RWPE1 (cell line): ENCODE measurements at regions not wholly inside any gene's neighbourhood (a gene's known extent, or its start where the extent isn't known, plus 50 kb on each side); places are given as distances from the start of the nearest gene placed in this dataset.

ENCODE experiments used
- CTCF ChIA-PET: fragments of 350-600 bp; sonication (Branson Sonifier 250); formaldehyde crosslinking; extraction: SDS; loops from one replicate; lab custom pipeline; 2021; lab: Yijun Ruan, JAX
- POLR2A ChIA-PET: fragments of 400-600 bp; formaldehyde crosslinking; extraction: SDS; loops from one replicate; lab custom pipeline; 2020; ENCODE audit warnings: antibody characterized with exemption; ENCODE audit not compliant: low non-redundant PET; lab: Yijun Ruan, JAX
- DNase-seq: peaks from one replicate; pipeline ENCODE4 v3.0.0; 2012; ENCODE audit warnings: low spot score
- H3K27ac ChIP-seq: fragments of 450-650 bp; 2 replicates; pipeline ENCODE4 v1.5.1; 2017
- TF ChIP-seq, protein P1 (sequence below): fragments of 450-650 bp; conservative IDR thresholded peaks from 2 replicates; pipeline ENCODE4 v1.5.1; 2017; ENCODE audit warnings: low read depth, mild to moderate bottlenecking

DNA sequence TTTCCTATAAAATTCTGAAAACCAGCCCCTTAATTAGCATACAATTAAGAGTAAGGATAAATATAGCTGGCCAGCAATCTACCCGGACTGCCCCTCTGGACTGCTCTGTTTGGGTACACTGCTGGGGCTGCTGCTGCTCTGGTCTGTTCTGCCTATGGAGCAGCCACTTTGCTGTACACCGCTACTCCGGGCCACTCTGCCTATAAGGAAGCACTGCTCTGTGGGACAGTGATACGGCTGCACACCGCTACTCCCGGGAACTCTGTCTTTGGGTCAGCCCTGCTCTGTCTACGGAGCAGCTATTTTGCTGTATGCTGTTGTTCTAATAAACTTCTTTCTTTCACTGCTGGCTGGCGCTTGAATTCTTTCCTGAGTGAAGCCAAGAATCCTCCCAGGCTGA lies 316.5 kb upstream of the PLSCR5 start:
- no peak for DNase-seq
- ChIA-PET CTCF (no interaction called here), POLR2A (no interaction called here)
- H3K27ac ChIP-seq, result no peak overlapping the region
- TF ChIP-seq, protein P1, sequence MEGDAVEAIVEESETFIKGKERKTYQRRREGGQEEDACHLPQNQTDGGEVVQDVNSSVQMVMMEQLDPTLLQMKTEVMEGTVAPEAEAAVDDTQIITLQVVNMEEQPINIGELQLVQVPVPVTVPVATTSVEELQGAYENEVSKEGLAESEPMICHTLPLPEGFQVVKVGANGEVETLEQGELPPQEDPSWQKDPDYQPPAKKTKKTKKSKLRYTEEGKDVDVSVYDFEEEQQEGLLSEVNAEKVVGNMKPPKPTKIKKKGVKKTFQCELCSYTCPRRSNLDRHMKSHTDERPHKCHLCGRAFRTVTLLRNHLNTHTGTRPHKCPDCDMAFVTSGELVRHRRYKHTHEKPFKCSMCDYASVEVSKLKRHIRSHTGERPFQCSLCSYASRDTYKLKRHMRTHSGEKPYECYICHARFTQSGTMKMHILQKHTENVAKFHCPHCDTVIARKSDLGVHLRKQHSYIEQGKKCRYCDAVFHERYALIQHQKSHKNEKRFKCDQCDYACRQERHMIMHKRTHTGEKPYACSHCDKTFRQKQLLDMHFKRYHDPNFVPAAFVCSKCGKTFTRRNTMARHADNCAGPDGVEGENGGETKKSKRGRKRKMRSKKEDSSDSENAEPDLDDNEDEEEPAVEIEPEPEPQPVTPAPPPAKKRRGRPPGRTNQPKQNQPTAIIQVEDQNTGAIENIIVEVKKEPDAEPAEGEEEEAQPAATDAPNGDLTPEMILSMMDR, result no peak

DNA sequence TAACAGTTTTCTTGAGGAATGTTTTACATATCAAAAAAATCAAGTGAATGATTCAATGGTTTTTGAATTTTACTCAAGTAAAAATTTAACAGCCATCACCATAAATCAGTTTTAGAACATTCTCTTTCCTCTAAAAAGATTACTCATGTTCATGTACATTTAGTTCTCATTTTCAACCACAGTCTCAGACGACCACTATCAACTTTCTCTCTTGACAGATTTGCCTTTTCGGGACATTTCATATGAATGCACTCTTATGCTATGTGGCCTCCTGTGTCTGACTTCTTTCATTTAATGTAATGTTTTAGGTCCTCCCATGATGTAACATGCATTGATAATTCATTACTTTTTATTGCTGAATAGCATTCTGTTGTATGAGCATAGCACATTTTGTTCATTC lies 309.3 kb upstream of the PLSCR5 start:
- H3K27ac ChIP-seq, result no peak overlapping the region
- ChIA-PET POLR2A (no interaction called here), CTCF (no interaction called here)
- no peak for DNase-seq
- TF ChIP-seq, protein P1, result no peak

DNA sequence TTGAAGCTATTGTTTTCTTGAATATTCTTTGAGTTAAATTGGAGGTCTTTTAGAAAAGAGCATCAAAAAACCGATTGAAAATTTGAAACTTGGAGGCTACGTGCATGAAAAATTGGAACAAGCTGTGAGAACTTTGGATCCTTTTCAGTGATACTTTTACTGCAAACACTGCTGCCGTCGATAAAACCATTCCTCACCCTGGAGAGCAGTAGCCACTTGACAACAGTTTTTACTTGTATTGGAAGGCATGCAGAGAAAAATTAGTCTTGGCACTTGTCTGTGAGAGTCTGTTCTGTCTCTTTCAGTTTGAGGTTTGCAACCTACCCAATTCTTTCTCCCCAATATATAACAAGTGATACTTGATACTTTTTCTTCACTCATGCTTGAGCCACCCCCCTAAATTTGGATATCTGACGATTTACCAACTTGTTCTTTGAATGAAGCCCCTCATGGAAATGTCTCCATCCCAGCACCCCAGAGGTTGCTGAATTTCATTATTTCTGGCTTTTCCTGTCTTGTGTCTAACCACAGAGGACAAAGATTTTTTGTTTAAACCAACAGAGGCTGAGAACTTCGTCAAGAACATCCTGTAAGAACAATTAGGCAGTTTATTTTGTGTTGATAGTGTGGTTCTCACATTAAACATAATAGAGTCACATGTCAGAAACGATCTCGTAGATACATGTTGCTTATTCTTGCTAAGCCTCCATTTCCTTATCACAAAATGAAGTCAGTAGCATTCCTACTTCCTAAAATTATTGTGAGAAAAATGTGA lies 307.3 kb upstream of the PLSCR5 start:
- TF ChIP-seq, protein P1, result no peak
- DNase-seq, result no peak
- H3K27ac ChIP-seq, result no peak overlapping the region
- CTCF ChIA-PET, result no interaction called here
- POLR2A ChIA-PET, result no interaction called here

DNA sequence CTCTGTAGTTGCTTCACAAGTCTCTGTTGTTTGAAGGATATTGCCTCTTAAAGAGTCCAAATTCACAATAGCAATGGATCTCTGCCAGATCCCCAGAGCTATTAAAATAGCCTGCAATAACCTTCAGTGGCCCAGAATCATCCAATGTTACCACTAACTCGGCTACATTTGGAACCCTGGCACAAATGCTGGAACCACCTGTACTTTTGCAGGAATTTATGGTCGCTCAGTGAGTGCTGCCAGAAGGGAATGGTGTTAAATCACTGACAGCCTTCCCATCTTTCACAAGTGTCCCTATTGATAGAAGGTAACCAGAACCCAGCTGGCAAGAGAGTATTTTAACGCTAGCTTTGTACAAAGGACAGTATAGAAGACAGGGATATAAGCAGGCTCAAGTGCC lies 298.8 kb upstream of the PLSCR5 start:
- CTCF ChIA-PET, result no interaction called here
- TF ChIP-seq, protein P1, result no peak
- H3K27ac ChIP-seq, result no peak overlapping the region

DNA sequence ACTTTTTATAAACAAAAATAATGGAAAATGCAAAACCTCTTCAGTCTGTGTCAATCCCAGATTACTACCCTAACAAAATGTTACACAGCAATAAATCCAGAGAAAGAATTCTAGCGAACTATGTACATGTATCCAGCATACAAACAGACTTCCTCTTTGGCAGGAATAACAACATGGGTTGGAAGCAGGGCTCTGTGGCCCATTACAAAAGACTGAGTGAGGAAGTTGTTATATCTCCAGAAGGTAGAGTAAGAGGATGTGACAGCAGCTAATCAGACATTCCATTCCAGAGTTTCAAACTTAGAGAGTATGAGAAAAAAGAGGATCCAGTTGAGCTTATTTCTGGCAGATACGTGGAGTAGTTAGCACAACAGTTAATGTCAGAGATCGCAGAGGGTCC lies 294.0 kb upstream of the PLSCR5 start:
- DNase-seq, result no peak
- CTCF ChIA-PET, result no interaction called here
- TF ChIP-seq, protein P1, result no peak
- POLR2A ChIA-PET, result no interaction called here
- H3K27ac ChIP-seq, result no peak overlapping the region

More for the DNA sequence above, 298.8 kb upstream of the PLSCR5 start:
- no peak for DNase-seq
- POLR2A ChIA-PET, result no interaction called here

DNA sequence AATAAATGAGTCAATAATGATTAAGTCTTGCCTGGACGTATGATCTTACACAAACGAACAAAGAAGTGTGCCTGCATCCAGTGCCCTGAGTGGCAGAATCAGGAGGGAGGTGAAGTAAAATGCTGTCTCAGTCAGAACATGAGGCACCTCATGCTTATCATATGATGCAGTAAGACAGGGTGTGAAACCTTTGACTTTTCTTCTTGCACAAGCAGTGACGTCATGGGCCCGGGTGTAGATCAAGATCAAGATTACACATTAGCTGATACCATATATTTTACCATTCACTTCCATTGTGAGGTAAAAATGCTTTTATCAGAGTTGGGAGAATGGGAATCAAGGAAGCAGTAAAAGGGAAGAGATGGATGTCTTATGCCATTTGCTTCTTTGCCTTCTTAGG lies 291.6 kb upstream of the PLSCR5 start:
- no peak overlapping the region for H3K27ac ChIP-seq
- CTCF ChIA-PET, result no interaction called here
- TF ChIP-seq, protein P1, result no peak
- no peak for DNase-seq
- POLR2A ChIA-PET, result no interaction called here
